ENCODE measurements at regions not wholly inside any gene's neighbourhood (a gene's known extent, or its start where the extent isn't known, plus 50 kb on each side); places are given as distances from the start of the nearest gene placed in this dataset.

DNA sequence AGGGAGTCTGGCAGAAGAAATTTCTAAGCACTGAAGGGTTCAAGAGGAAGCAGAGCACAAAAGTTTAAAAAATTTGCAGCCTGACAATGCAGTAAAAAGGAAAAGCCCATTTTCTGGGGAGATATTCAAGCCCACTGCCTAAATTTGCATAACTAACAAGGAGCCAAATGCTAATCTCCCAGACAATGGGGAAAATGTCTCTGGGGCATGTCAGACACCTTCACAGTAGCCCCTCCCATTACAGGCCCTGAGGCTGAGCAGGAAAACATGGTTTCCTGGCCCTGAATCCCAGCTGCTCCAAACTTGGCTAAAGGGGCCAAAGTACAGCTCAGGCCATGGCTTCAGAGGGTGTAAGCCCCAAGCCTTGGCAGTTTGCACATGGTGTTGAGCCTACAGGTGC lies 908.5 kb upstream of the MANEA start:
- Histone ChIP-seq H3K36me3 (ENCODE audit: control insufficient read depth in 2 of 2, insufficient read depth in 2 of 2, low read length in 1 of 2) (no peaks in the 10 kb centered on the region), H3K9me3 (ENCODE audit: control insufficient read depth in 2 of 2, insufficient read depth in 1 of 2, low read depth in 1 of 2, low read length in 1 of 2) (peaks cover 5% of the 10 kb centered on the region in 2 donors), H3K4me3 (ENCODE audit: low read depth in 1 of 2, low read length in 2 of 2) (no peak overlapping the region), H3K4me1 (ENCODE audit: control insufficient read depth in 2 of 2, insufficient read depth in 2 of 2, low read length in 1 of 2) (no peaks in the 10 kb centered on the region), H3K27ac (ENCODE audit: low read depth in 2 of 2, low read length in 1 of 2) (no peak overlapping the region), H3K27me3 (ENCODE audit: control insufficient read depth in 1 of 2, insufficient read depth in 2 of 2, low read length in 2 of 2) (no peaks in the 10 kb centered on the region)

DNA sequence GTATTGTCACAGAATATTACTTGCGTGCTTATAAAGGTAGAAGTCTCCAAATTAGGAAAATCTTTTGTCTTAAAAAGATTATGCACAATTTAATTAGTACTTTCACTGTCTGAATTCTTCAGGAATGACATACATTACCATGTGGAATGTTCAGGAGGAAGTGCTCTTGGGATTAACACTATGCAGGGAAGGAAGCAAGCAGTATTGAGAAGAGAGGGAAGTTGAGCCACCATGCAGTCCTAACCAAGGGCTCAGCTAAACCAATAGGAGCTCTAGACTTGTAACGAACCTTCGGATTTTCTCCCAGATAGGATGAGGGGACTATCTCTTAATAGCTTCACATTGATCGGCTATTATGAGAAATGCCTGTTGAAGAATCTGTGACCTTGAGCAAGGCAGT lies 918.4 kb upstream of the MANEA start:
- H3K9me3 ChIP-seq (ENCODE audit: control insufficient read depth in 2 of 2, insufficient read depth in 1 of 2, low read depth in 1 of 2, low read length in 1 of 2), result no peaks in the 10 kb centered on the region
- no peaks in the 10 kb centered on the region for H3K27me3 ChIP-seq (ENCODE audit: control insufficient read depth in 1 of 2, insufficient read depth in 2 of 2, low read length in 2 of 2)
- no peak overlapping the region for H3K27ac ChIP-seq (ENCODE audit: low read depth in 2 of 2, low read length in 1 of 2)
- H3K36me3 ChIP-seq (ENCODE audit: control insufficient read depth in 2 of 2, insufficient read depth in 2 of 2, low read length in 1 of 2), result no peaks in the 10 kb centered on the region
- H3K4me3 ChIP-seq (ENCODE audit: low read depth in 1 of 2, low read length in 2 of 2), result no peak overlapping the region
- 70 to 76% methylated on average over 4 of the region's 4 CpGs for WGBS, 2 donors
- no peaks in the 10 kb centered on the region for H3K4me1 ChIP-seq (ENCODE audit: control insufficient read depth in 2 of 2, insufficient read depth in 2 of 2, low read length in 1 of 2)

DNA sequence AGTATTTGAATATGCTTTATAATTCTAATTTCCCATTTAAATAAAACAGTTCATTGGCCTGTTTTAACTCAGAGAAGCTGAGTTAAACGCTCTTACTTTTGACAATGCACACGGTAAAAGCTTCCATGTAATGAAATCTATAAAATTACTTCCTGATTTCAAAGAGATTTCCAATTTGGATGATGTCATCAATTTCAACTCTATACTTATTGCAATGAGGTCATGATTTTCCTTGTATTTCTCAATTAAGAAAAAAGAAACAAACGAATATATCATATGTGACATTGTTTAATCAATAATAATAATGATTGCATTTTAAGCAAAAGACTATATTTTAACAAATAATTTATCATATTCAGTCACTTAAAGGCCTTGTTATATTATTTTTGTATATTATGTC lies 926.1 kb upstream of the MANEA start:
- Histone ChIP-seq H3K36me3 (ENCODE audit: control insufficient read depth in 2 of 2, insufficient read depth in 2 of 2, low read length in 1 of 2) (no peaks in the 10 kb centered on the region), H3K4me3 (ENCODE audit: low read depth in 1 of 2, low read length in 2 of 2) (no peak overlapping the region), H3K4me1 (ENCODE audit: control insufficient read depth in 2 of 2, insufficient read depth in 2 of 2, low read length in 1 of 2) (no peaks in the 10 kb centered on the region), H3K27ac (ENCODE audit: low read depth in 2 of 2, low read length in 1 of 2) (no peak overlapping the region), H3K9me3 (ENCODE audit: control insufficient read depth in 2 of 2, insufficient read depth in 1 of 2, low read depth in 1 of 2, low read length in 1 of 2) (no peaks in the 10 kb centered on the region), H3K27me3 (ENCODE audit: control insufficient read depth in 1 of 2, insufficient read depth in 2 of 2, low read length in 2 of 2) (no peaks in the 10 kb centered on the region)
- 82 to 84% methylated on average over 3 of the region's 3 CpGs for WGBS, 2 donors

DNA sequence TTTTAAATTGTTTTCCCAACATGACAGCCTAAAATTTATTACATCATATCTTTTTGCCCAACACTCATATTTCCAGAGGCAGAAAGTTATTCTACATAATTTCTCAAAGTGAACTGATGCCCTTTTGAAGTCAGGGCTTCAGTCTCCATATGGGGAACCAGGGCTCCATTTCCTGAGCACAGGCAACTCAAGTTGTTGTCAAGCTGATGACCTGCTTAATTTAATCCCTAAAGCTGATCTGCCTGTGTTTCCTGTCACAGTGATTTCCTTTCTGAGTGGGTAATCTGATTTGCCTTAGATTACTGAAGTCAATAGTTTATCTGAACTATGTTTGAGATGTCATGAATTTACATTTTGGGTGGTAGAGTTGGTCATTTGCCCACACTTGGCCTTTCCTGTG lies 932.1 kb upstream of the MANEA start:
- no peak overlapping the region for H3K27ac ChIP-seq (ENCODE audit: low read depth in 2 of 2, low read length in 1 of 2)
- no peaks in the 10 kb centered on the region for H3K9me3 ChIP-seq (ENCODE audit: control insufficient read depth in 2 of 2, insufficient read depth in 1 of 2, low read depth in 1 of 2, low read length in 1 of 2)
- no peaks in the 10 kb centered on the region for H3K27me3 ChIP-seq (ENCODE audit: control insufficient read depth in 1 of 2, insufficient read depth in 2 of 2, low read length in 2 of 2)
- H3K4me3 ChIP-seq (ENCODE audit: low read depth in 1 of 2, low read length in 2 of 2), result no peak overlapping the region
- H3K36me3 ChIP-seq (ENCODE audit: control insufficient read depth in 2 of 2, insufficient read depth in 2 of 2, low read length in 1 of 2), result no peaks in the 10 kb centered on the region
- no peaks in the 10 kb centered on the region for H3K4me1 ChIP-seq (ENCODE audit: control insufficient read depth in 2 of 2, insufficient read depth in 2 of 2, low read length in 1 of 2)

DNA sequence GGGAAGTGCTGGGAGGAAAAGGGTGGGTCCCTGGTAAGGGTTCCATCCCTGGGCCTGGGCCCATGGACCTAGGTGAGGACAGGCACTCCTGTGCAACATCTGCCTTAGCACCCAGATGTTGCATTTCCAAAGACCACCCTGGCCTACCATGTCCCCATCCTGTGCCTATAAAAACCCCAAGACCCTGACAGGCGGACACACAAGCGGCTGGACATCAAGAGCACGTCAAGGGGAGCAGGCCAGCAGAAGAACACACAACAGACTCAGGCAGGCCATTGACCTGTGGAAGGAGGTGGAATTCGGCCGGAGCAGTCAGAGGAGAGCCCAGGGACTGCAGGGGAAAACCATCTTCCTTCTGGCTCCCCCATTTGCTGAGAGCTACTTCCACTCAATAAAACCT lies 937.8 kb upstream of the MANEA start:
- no peak overlapping the region for H3K27ac ChIP-seq (ENCODE audit: low read depth in 2 of 2, low read length in 1 of 2)
- peaks cover 2 to 3% of the 10 kb centered on the region in 2 donors for H3K9me3 ChIP-seq (ENCODE audit: control insufficient read depth in 2 of 2, insufficient read depth in 1 of 2, low read depth in 1 of 2, low read length in 1 of 2)
- no peak overlapping the region for H3K4me3 ChIP-seq (ENCODE audit: low read depth in 1 of 2, low read length in 2 of 2)
- H3K4me1 ChIP-seq (ENCODE audit: control insufficient read depth in 2 of 2, insufficient read depth in 2 of 2, low read length in 1 of 2), result no peaks in the 10 kb centered on the region
- no peaks in the 10 kb centered on the region for H3K36me3 ChIP-seq (ENCODE audit: control insufficient read depth in 2 of 2, insufficient read depth in 2 of 2, low read length in 1 of 2)
- 70 to 79% methylated on average over 5 of the region's 5 CpGs for WGBS, 2 donors
- no peaks in the 10 kb centered on the region for H3K27me3 ChIP-seq (ENCODE audit: control insufficient read depth in 1 of 2, insufficient read depth in 2 of 2, low read length in 2 of 2)

DNA sequence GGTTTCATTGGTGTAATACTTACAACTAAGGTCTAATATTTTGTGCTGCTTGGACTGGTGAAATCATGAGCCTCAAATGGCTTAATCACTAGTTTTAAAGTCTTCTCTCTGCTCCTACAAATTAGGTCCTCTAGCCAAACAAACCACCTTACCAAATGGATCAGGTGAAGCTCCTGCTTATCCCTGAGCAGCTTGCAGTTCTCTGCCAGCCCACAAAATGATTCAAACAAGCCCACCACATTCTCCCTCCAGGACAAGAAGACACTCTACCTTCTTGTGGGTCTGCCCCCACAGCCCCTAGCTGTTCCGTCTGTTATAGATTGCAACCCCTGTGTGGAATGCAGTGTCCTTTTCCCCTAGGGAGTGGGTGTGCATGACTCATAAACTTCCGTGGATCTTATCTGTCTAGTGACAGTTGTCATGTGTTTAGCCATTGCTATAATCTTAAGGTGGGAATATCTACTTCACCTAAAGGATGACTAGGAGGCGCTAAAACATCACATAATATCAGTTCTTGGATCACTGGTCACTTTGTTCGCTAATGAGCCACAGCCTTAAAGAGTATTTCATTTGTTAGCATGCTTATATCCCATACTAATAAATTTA lies 940.5 kb upstream of the MANEA start:
- Histone ChIP-seq H3K4me1 (ENCODE audit: control insufficient read depth in 2 of 2, insufficient read depth in 2 of 2, low read length in 1 of 2) (no peaks in the 10 kb centered on the region), H3K27ac (ENCODE audit: low read depth in 2 of 2, low read length in 1 of 2) (no peak overlapping the region), H3K9me3 (ENCODE audit: control insufficient read depth in 2 of 2, insufficient read depth in 1 of 2, low read depth in 1 of 2, low read length in 1 of 2) (peaks cover 2 to 3% of the 10 kb centered on the region in 2 donors), H3K4me3 (ENCODE audit: low read depth in 1 of 2, low read length in 2 of 2) (no peak overlapping the region), H3K27me3 (ENCODE audit: control insufficient read depth in 1 of 2, insufficient read depth in 2 of 2, low read length in 2 of 2) (no peaks in the 10 kb centered on the region), H3K36me3 (ENCODE audit: control insufficient read depth in 2 of 2, insufficient read depth in 2 of 2, low read length in 1 of 2) (no peaks in the 10 kb centered on the region)
- 30 to 33% methylated on average over 4 of the region's 4 CpGs for WGBS, 2 donors

DNA sequence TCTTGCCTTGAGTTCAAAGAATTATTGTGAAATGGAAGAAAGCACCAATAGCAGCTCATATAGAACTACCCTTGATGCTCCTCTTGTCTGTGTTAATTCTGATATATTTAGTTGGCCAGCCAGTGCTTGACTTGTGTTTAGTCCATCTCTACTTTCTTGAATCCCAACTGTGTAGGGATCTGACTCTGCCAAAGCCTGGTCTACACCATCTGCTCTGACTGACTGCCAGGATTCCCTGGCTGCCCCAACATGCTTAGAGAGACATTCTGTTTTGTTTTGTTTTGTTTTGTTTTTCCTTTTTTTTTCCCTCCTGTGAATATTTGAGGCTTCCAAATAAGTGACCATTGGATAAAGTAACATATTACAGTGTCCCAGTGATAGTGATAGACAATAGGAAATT lies 953.7 kb upstream of the MANEA start:
- no peaks in the 10 kb centered on the region for H3K9me3 ChIP-seq (ENCODE audit: control insufficient read depth in 2 of 2, insufficient read depth in 1 of 2, low read depth in 1 of 2, low read length in 1 of 2)
- no peak overlapping the region for H3K4me3 ChIP-seq (ENCODE audit: low read depth in 1 of 2, low read length in 2 of 2)
- no peaks in the 10 kb centered on the region for H3K36me3 ChIP-seq (ENCODE audit: control insufficient read depth in 2 of 2, insufficient read depth in 2 of 2, low read length in 1 of 2)
- H3K4me1 ChIP-seq (ENCODE audit: control insufficient read depth in 2 of 2, insufficient read depth in 2 of 2, low read length in 1 of 2), result no peaks in the 10 kb centered on the region
- H3K27me3 ChIP-seq (ENCODE audit: control insufficient read depth in 1 of 2, insufficient read depth in 2 of 2, low read length in 2 of 2), result no peaks in the 10 kb centered on the region
- H3K27ac ChIP-seq (ENCODE audit: low read depth in 2 of 2, low read length in 1 of 2), result no peak overlapping the region

DNA sequence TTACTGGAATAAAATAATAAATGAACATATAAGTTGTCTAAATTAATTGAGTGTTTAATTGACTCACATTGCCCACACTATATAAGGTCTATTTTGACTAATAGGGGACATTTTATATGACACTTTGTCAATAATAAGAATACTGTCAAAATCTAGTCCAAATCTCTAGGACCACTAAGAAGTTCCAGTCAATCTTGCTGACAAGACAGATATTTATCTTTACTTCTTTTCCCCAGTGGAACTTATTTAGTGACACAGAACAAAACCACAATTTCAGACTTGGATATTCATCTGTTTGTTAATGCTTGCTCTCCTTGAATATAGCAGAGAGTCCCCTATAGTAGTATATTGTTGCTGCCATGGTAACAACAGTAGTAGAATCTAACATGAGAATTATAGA lies 954.6 kb upstream of the MANEA start:
- no peaks in the 10 kb centered on the region for H3K4me1 ChIP-seq (ENCODE audit: control insufficient read depth in 2 of 2, insufficient read depth in 2 of 2, low read length in 1 of 2)
- H3K27me3 ChIP-seq (ENCODE audit: control insufficient read depth in 1 of 2, insufficient read depth in 2 of 2, low read length in 2 of 2), result no peaks in the 10 kb centered on the region

DNA sequence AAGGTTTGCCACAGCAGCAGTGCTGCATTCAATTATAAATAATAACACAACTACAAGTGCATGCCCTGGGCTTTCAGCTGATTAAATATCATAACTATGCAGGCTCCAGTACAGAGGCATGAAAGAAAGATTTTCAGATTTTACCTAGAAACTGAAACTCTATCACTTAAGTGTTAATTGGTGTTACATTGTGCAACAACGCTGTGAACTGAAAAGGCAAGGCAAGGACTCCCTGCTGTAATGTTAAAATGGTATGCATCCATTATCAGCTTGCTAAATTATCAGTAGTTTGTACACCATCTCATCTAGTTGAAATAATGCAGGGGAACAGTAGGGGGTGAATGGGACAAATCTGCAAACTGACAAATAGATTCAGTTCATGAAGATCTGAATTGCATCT lies 976.7 kb upstream of the MANEA start:
- Histone ChIP-seq H3K9me3 (ENCODE audit: control insufficient read depth in 2 of 2, insufficient read depth in 1 of 2, low read depth in 1 of 2, low read length in 1 of 2) (peaks cover 0 to 5% of the 10 kb centered on the region in 2 donors), H3K4me1 (ENCODE audit: control insufficient read depth in 2 of 2, insufficient read depth in 2 of 2, low read length in 1 of 2) (no peaks in the 10 kb centered on the region), H3K27me3 (ENCODE audit: control insufficient read depth in 1 of 2, insufficient read depth in 2 of 2, low read length in 2 of 2) (no peaks in the 10 kb centered on the region), H3K4me3 (ENCODE audit: low read depth in 1 of 2, low read length in 2 of 2) (no peak overlapping the region), H3K27ac (ENCODE audit: low read depth in 2 of 2, low read length in 1 of 2) (no peak overlapping the region), H3K36me3 (ENCODE audit: control insufficient read depth in 2 of 2, insufficient read depth in 2 of 2, low read length in 1 of 2) (no peaks in the 10 kb centered on the region)
- WGBS, 2 donors, result 39 to 62% methylated on average over 1 of the region's 1 CpG

More for the DNA sequence above, 954.6 kb upstream of the MANEA start:
- no peaks in the 10 kb centered on the region for H3K36me3 ChIP-seq (ENCODE audit: control insufficient read depth in 2 of 2, insufficient read depth in 2 of 2, low read length in 1 of 2)
- H3K9me3 ChIP-seq (ENCODE audit: control insufficient read depth in 2 of 2, insufficient read depth in 1 of 2, low read depth in 1 of 2, low read length in 1 of 2), result no peaks in the 10 kb centered on the region
- no peak overlapping the region for H3K4me3 ChIP-seq (ENCODE audit: low read depth in 1 of 2, low read length in 2 of 2)
- H3K27ac ChIP-seq (ENCODE audit: low read depth in 2 of 2, low read length in 1 of 2), result no peak overlapping the region

DNA sequence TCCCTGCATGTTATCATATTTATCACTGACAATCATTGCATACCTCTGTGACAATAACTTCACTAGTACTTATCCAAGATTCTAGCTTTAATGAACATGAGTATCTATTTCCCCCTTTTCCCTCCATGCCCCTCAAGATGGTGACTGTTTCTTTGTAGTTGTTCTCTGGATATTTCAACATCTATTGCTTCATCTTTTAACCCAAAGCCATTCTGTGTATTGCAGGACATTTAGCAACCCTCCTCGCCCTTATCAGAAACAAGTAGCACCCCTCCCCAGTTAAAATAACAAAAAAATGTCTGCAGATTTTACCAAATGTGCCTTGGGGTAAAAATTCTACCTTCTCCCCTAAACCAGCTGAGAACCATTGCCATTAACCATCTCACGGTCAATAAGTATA lies 979.8 kb upstream of the MANEA start:
- Histone ChIP-seq H3K27ac (ENCODE audit: low read depth in 2 of 2, low read length in 1 of 2) (no peak overlapping the region), H3K36me3 (ENCODE audit: control insufficient read depth in 2 of 2, insufficient read depth in 2 of 2, low read length in 1 of 2) (no peaks in the 10 kb centered on the region), H3K4me3 (ENCODE audit: low read depth in 1 of 2, low read length in 2 of 2) (no peak overlapping the region), H3K4me1 (ENCODE audit: control insufficient read depth in 2 of 2, insufficient read depth in 2 of 2, low read length in 1 of 2) (no peaks in the 10 kb centered on the region), H3K9me3 (ENCODE audit: control insufficient read depth in 2 of 2, insufficient read depth in 1 of 2, low read depth in 1 of 2, low read length in 1 of 2) (peaks cover 0 to 2% of the 10 kb centered on the region in 2 donors), H3K27me3 (ENCODE audit: control insufficient read depth in 1 of 2, insufficient read depth in 2 of 2, low read length in 2 of 2) (no peaks in the 10 kb centered on the region)
- 69 to 76% methylated on average over 2 of the region's 2 CpGs for WGBS, 2 donors

Measured in esophagus (tissue), 2 donors.